NK-92 treated with Interleukin-12 subunit alpha and Interleukin-12 subunit beta, amount 100 ng/mL, for 24 hours (cell line): ENCODE measurements at regions not wholly inside any gene's neighbourhood (a gene's known extent, or its start where the extent isn't known, plus 50 kb on each side); places are given as distances from the start of the nearest gene placed in this dataset.
"Not testable (repeated sequence)": the region's sequence is repeated elsewhere in the genome, so short reads cannot be mapped to it uniquely, and the experiment has no call there.

Experiments used
- DNase-seq: peaks from one replicate; lab custom pipeline; 2025; lab: John Stamatoyannopoulos, UW

DNA sequence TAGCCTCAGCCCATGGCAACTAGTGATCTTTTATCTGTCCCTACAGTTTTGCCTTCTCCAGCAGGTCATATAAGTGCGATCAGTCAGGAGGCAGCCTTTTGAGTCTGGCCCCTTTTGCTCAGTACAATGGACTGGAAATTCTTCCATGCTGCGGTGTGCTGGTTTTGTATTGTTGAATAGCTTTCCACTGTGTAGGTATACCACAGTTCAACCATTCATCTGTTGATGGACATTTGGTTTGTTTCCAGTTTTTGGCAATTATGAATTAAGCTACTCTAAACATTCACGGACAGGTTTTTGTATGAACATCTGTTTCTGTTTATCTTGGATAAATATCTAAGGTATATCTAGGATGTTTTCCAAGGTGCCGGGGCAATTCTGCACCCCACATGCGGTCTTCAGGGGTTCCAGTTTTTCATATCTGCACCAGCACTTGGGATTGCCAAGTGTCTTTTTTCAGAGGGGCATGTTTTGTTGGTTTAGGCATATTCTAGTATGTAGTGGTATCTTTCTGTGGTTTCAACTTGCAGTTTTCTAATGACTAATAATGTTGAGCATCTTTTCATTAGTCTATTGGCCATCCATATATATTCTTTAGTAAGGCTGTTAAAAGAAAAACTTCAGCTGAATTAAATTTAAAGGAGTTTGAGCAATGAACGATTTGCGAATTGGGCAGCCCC, 141.0 kb downstream of the TFAP2C start:
- no peak for DNase-seq

DNA sequence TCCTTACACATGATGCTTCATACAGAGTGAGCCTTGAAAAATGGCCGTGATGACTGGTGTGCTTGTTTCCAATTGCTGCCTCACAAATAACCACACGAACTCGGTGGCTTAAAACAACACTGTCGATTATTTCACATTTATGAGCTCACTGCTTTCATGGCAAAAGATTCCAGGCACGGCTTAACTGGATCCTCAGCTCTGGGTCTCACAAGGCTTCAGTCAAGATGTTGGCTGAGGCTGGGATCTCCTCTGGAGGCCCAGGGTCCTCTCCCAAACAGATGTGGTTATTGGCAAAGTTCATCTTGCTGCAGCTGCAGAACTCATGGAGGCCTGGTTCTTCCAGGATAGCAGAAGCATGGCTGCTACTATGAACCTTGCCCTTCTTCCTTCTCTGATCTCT, 144.6 kb downstream of the TFAP2C start:
- no peak for DNase-seq

DNA sequence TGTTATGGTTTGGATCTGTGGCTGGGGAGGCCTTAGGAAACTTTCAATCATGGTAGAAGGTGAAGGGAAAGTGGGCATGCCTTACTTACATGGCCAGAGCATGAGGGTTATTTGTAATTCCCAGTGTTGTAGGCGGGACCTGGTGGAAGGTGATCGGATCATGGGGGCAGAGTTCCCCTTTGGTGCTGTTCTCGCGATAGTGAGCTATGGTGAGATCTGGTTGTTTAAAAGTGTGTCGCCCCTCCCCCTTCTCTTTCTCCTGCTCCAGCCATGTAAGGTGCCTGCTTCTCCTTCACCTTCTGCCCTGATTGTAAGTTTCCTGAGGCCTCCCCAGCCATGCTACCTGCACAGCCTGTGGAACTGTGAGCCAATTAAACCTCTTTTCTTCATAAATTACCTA, 145.8 kb downstream of the TFAP2C start:
- DNase-seq, result no peak

DNA sequence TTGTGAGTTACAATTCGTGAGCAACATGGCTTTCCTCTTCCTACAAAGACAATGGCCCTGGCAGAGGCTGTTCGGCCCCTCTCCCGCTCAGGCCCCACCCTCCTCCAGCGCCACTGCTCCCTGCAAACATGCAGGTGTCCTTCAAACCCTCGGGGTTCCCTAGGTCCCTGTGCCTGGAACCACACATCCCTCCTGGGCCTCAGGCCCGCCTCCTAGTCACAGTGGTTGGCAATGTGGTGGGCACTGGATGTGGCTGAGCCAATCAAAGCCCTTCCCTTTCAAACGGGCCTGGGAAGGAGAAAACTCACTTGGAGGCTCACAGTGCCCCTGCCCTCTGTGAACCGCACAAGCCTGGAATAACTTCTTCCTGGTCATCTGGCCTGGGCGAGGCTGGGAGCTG, 147.2 kb downstream of the TFAP2C start:
- no peak for DNase-seq

DNA sequence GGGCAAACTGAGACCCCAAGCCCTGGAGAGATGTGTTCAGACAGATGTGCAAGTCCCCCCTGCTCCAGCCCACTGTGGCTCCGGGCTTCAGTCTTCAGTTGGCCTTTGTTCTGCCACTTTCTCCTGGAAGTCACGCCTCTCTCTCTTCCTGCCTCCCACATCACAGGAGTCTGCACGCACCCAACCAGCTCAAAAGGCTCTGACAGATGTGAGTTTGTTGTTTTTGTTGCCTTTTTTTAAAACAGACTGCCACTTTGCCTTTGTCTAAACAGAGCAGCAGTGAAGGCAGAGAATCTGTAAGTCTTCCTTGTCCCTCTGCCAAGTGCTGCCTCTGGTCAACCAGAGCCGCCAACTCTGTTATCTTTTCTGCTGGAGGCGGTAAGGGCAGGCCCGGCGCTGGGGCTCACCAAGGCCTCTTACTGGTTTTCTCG, 149.7 kb downstream of the TFAP2C start:
- no peak for DNase-seq

DNA sequence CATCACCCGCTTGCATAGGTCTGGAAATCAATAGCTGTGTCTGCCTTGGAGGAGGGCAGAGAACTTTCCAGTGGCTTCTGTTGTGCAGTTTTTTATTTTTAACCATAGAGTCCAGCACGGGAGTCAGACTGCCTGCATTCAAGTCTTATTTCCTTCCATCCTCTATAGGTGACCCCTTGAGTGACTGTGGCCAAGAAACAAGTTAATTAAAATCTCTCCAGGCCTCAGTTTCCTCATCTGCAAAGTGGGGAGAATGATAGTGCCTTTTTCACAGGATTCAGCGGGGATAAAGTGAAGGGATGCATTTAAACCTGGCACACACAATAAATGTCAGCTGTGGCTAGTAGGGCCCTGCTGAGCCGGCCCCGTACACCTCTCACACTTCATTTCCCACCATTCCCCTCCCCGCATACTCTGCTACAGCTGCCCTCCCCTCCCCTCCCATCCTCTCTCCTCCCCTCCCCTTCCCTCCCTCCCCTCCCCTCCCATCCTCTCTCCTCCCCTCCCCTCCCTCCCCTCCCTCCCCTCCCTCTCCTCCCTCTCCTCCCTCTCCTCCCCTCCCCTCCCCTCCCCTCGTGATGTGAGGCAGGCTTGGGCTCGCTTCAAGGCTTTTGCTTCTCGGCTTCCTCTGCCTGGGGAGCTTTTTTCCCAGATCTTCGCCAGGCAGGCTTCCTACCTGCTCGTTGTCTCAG, 150.5 kb downstream of the TFAP2C start:
- no peak for DNase-seq

DNA sequence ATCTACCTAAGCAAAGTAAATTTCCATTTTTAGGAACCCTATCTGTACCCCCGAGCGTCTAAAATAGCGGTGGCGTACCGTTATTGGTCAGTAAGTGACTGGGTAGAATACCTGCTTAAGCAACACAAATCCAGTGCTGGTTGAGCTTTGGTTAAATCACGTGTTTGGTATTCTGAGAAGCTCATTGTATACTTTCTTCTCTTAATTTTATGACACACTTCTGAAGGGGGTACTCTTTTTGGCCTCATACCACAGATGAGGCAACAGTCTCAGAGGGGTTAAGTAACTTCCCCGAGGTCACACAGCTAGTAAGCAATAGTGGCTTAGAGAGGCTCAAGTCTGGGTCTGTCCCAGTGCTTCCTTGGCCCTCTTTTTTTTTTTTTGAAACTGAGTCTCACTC, 151.2 kb downstream of the TFAP2C start:
- DNase-seq, result no peak

DNA sequence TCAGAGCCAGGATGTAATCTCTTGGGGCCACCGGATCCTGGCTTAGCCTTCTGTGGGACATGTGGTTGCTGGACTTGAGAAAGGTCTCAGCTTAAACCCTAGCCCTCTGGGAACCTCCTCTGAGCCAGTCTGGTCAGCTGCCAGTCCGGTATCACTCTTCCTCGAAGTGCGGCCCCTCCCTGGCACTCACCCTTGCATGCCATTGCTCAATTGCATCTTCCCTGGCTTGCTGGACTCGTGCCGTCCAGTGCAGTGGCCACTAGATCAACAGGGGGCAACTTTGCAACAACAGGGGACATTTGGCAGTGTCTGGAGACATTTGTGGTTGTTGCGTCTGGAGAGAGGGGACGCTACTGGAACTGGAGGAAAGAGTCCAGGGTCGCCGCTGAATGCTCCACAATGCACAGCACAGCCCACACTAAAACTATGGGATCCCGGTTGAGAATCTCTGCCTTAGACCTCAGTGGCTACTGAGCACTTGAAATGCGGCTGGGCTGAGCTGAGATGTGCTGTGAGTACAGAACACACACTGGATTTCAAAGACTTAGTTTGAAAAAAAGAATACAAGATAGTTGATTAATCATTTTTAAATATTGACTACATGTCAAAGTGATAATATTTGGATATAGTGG, 152.1 kb downstream of the TFAP2C start:
- no peak for DNase-seq

DNA sequence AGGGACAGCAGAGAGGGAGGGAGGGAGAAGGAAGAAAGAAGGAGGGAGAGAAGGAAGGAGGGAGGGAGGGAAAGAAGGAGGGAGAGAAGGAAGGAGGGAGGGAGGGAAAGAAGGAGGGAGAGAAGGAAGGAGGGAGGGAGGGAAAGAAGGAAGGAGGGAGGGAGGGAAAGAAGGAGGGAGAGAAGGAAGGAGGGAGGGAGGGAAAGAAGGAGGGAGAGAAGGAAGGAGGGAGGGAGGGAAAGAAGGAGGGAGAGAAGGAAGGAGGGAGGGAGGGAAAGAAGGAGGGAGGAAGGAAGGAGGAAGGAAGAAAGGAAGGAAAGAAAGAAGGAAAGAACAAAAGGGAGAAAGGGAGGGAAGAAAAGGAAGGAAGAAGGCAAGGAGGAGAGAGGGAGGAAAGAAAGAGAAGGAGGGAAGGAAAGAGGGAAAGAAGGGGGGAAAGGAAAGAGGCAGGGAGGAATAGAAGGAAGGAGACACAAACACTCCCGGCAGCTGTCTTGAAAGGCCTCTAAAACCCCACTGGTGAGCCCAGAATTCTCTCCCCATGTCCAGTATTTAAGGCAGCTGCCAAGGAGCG, 153.0 kb downstream of the TFAP2C start:
- DNase-seq, result not testable (repeated sequence)

DNA sequence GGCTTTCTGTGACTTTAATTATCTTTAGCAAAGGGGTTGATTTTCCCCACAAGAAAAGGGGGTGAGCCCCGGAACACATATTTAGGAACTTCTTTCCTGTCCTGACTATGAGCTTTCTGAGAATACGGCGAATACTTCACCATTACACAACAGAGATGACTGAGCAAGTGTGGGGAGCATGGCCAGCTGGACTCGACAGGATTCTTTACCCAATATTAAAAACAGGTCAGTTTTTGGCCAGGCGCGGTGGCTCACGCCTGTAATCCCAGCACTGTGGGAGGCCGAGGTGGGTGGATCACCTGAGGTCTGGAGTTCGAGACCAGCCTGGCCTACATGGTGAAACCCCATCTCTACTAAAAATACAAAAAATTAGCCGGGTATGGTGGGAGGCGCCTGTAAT, 153.7 kb downstream of the TFAP2C start:
- not testable (repeated sequence) for DNase-seq

DNA sequence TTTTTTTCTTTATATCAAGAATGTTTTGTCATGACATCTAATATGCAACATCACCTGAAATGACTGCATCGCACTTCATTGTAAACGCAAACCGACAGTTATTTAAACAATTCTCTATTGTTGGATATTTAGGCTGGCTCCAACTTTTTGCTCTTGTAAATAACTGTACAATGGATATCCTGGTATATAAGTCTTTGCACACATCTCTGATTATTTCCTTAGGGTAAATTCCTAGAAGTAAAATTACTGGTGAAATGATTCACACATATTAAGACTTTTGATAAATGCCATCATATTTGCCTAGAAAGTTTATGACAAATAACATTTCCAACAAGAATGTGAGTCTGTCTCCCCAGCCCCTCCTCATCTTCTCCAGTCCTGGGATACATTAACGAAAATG, 154.7 kb downstream of the TFAP2C start:
- DNase-seq, result no peak

DNA sequence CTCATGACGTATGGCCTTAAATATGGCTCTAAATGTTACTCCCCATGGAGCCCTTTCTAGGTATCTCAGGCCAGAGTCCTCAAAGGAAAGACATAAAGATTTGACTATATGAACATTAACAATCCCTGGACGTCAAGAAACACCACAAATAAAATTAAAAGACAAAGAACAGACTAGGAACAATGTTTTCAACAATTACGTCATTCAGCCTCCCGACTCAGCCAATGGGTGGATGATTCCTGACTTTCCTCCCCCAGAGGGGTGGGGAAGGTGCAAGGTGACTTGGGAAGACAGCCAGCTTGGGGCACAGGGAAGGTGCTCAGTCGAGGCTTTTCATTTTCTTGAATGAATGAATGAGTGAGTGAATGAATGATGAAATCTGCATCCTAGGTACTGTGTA, 157.4 kb downstream of the TFAP2C start:
- DNase-seq, result no peak

DNA sequence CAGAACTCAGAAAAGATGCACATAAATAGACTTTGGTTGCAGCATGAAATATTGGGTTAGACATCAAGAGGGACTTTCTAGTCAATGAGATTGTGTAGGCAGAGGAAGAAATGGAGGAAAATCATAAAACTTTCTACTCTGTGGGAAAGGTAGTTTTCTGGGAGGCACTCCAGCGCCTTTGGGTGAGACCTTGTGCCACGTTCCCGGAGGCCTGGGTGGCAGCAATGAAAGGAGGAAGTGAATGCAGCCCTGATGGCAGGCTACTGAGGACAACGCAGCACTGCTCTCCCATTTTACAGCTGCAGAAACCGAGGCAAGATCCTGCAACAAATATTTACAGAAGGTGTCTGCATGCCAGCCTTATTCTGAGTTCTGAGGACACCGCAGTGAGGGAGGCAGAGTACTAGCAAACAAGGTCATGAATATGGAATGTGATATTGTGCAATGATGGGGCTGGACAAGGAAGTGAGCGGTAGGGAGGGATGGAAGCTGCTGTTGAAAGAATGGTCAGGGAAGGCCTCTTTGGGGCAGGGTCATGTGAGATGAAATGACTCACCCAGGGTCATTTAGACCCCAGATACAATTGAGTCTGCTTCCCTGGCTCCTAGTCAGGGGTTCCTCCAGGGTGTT, 159.1 kb downstream of the TFAP2C start:
- DNase-seq, result no peak

DNA sequence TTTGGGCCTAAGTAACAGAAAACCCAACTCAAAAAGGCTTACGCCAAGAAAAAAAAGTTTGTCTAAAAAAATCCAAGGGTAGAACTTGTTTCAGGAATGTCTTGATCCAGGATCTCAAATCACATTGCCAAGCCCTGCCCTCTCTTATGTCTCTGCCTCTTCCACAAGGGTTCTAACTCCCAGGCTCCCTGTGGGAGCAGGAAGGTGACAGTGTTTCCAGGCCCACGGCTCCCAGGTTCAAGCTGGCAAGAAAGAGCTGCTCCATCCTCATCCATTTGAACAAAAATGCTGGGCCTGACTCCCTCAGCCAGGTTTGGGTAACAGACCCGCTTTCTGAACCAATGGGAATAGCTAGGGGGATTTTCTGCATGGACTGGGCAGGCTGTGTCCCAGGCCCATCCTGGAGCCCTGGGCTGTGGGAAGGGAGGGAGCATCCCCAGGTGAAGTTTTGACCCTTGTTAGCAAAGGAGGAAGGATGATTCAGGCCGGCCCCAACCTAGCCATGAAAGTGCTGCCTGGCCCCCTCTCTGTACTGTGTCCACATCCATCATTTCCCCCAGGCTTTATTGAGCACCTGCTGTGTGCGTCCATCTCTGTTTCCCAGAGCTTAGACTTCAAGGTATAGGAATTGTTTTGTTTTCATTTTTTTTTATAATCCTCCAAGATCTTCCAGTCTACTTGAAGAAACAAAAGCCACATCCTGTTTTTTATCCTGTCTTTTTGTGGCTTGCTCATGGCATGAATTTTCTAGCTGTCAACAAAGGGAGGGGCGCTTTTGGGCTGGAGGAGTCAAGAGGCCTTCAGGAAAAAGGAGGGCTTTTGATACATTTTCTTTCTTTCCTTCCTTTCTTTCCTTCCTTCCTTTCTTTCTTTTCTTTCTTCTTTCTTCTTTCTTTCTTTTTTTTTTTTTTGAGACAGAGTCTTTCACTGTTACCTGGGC, 159.8 kb downstream of the TFAP2C start:
- no peak for DNase-seq

DNA sequence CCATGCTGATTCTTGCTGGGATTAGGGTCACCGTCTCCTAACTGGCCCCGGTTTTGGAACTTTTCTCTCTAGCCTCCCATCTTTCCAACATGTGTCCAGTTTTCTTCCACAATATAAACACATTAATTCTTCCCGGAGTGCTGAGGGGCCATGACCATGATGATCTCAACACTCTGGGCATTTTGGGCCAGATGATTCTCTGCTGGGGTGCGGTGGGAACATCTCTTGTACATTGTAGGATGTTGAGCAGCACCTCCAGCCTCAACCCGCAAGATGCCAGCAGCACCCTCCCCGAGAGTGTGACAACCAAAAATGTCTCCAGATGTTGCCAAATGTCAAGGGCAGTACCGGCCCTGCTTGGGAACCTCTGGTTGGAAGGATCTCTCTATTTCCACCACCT, 164.8 kb downstream of the TFAP2C start:
- no peak for DNase-seq

DNA sequence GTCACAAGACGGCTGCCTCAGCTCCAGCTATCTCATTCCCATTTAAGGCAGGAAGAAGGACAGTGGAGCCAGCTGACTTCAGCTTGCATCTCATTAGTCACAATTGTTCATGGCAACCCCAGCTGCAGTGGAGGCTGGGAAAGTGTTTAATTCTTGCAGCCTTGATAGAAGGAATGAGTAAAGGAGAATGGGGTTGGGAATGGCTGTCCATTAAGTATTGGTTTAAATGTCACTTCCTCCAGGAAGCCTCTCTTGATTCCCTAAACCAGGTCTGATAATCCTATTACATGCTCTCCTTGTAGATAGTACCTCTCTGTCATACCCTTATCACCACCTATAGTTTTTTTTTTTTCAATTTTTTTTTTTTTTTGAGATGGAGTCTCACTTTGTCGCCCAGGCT, 166.4 kb downstream of the TFAP2C start:
- DNase-seq, result no peak

DNA sequence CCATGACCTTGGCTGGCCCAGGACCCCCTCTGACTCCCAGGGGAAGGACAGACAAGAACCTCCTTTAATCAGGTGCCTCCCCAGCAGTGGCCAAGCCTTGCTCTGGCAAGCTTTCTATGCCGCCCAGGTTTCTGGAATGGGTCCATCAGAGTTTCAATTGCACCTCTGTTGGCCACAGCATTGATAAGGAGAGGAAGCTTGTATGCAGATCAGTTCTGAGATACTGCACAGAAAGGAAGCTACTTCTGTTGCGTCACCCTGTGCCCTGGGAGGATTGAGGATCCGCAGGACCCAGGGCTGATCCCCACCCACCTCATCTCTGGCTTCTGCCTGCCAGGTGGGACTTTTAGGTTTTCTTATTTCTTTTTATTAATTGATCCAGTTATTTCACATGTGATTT, 167.2 kb downstream of the TFAP2C start:
- no peak for DNase-seq

DNA sequence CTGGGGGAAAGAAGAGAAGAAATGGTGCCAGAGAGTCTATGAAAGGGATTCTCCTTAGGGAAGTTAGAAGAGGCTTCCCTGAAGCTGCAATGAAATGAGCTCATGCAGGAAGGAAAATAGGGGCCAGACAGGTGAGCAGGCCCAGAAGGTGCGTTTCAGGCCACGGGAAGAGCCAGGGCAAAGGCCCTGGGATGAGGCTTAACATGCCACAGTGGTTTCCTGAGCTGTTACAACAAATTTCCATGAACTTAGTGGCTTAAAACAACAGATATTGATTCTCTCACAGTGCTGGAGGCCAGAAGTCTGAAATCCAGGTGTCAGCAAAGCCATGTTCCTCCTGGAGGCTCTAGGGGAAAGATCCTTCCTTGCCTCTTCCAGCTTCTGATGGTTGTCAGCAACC, 167.9 kb downstream of the TFAP2C start:
- DNase-seq, result no peak

DNA sequence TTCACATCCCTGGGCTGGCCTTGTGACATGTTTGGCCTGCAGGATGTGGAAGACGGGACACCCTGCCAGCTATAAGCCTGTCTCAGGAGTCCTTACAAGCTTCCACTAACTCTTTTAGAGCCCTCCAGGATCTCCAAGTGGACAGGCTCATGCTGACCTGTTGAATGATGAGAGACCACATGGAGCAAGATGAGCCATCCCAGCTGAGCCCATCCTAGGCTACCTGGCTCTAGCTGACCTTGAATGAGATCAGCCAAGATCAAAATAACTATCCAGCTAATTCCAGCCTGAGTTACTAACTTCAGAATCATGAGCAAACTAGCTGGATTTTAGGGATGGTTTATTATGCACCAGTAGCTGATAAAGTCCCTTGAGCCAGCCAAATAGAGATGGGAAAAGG, 169.5 kb downstream of the TFAP2C start:
- DNase-seq, result no peak

DNA sequence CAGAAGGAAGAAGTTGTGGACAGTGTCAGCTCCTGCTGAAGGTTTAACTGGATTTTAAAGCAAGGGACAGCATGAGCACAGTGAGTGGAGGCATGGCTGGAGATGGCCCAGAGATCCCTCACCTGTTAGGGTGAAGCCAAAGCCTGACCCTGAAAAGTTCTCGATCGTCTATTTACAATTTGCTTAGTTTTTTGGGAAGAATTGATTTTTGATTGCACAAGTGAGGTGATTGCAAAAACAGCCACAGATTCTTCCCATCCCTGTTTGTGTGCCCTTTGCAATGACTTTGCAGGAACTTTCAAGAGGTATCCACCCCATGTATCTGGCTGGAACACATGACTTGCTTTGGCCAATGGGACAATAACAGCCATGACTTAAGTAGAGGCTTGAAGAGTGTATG, 170.1 kb downstream of the TFAP2C start:
- no peak for DNase-seq

DNA sequence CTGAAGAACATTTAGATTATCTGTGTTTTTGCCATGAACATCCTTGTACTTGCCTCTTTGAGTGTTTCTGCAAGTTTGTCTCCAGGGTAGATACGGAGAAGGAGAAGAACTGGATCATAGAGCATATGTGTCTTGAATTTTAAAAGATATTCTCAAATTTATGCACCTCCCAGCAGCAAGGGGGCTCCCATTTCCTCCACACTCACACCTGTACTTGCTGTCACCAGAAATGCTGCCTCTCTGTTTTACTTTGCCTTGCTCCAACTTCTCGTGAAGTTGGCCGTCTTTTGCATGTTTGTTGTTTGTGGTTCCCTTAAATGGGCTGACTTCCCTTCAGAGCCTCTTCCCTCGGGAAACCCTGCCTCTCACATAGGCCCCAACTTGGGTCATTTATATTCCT, 171.0 kb downstream of the TFAP2C start:
- no peak for DNase-seq
